ENCODE measurements at regions not wholly inside any gene's neighbourhood (a gene's known extent, or its start where the extent isn't known, plus 50 kb on each side); places are given as distances from the start of the nearest gene placed in this dataset.

GRCh38 chr18:24878289-24878688, 417.9 kb downstream of the HRH4 start:
- no peak for DNase-seq (ENCODE audit: low read depth)

- no peak for DNase-seq (ENCODE audit: low read depth)
Measured at GRCh38 chr18:24885276-24885675, 424.8 kb downstream of the HRH4 start.

- no peak for DNase-seq (ENCODE audit: low read depth)
Measured at GRCh38 chr18:24894880-24895279, 434.4 kb downstream of the HRH4 start.

- no peak for DNase-seq (ENCODE audit: low read depth)
Measured at GRCh38 chr18:24897461-24897860, 437.0 kb downstream of the HRH4 start.

- no peak for DNase-seq (ENCODE audit: low read depth)
Measured at GRCh38 chr18:24910221-24910620, 441.7 kb downstream of the ZNF521 start.

GRCh38 chr18:24913507-24914170, 438.3 kb downstream of the ZNF521 start:
- DNase-seq (ENCODE audit: low read depth) = no peak

- DNase-seq (ENCODE audit: low read depth) = no peak
Measured at GRCh38 chr18:24914171-24914525, 437.8 kb downstream of the ZNF521 start.

GRCh38 chr18:24914685-24915084, 437.3 kb downstream of the ZNF521 start:
- DNase-seq (ENCODE audit: low read depth) = no peak

GRCh38 chr18:24915547-24915946, 436.4 kb downstream of the ZNF521 start:
- no peak for DNase-seq (ENCODE audit: low read depth)

GRCh38 chr18:24917767-24918166, 434.2 kb downstream of the ZNF521 start:
- DNase-seq (ENCODE audit: low read depth) = no peak

GRCh38 chr18:24918257-24918656, 433.7 kb downstream of the ZNF521 start:
- DNase-seq (ENCODE audit: low read depth) = no peak

- DNase-seq (ENCODE audit: low read depth) = no peak
Measured at GRCh38 chr18:24919181-24919797, 432.7 kb downstream of the ZNF521 start.

- no peak for DNase-seq (ENCODE audit: low read depth)
Measured at GRCh38 chr18:24922491-24922890, 429.5 kb downstream of the ZNF521 start.

GRCh38 chr18:24923138-24923537, 428.8 kb downstream of the ZNF521 start:
- DNase-seq (ENCODE audit: low read depth) = no peak

GRCh38 chr18:24924066-24924716, 427.8 kb downstream of the ZNF521 start:
- no peak for DNase-seq (ENCODE audit: low read depth)

GRCh38 chr18:24926649-24927048, 425.3 kb downstream of the ZNF521 start:
- DNase-seq (ENCODE audit: low read depth) = no peak

- DNase-seq (ENCODE audit: low read depth) = no peak
Measured at GRCh38 chr18:24928301-24928878, 423.6 kb downstream of the ZNF521 start.

- DNase-seq (ENCODE audit: low read depth) = no peak
Measured at GRCh38 chr18:24930478-24930877, 421.5 kb downstream of the ZNF521 start.

GRCh38 chr18:24930971-24931370, 421.0 kb downstream of the ZNF521 start:
- DNase-seq (ENCODE audit: low read depth) = no peak

GRCh38 chr18:24933345-24933744, 418.6 kb downstream of the ZNF521 start:
- DNase-seq (ENCODE audit: low read depth) = no peak

GRCh38 chr18:24934258-24934932, 417.6 kb downstream of the ZNF521 start:
- no peak for DNase-seq (ENCODE audit: low read depth)

- DNase-seq (ENCODE audit: low read depth) = no peak
Measured at GRCh38 chr18:24935008-24935407, 417.0 kb downstream of the ZNF521 start.

- no peak for DNase-seq (ENCODE audit: low read depth)
Measured at GRCh38 chr18:24935896-24936295, 416.1 kb downstream of the ZNF521 start.

Data from T follicular helper cell (primary cell).